Upper lobe of right lung (tissue), 1 donor: ENCODE measurements at regions not wholly inside any gene's neighbourhood (a gene's known extent, or its start where the extent isn't known, plus 50 kb on each side); places are given as distances from the start of the nearest gene placed in this dataset.

Experiments used
- ATAC-seq: fragments of 200-7000 bp; cut with Tn5 transposase; one replicate; pipeline ENCODE4 v1.9.1; 2020; ENCODE audit warnings: mild to moderate bottlenecking, moderate library complexity
- DNase-seq: peaks from one replicate; pipeline ENCODE4 v3.0.0-alpha.2; 2020
- H3K27ac ChIP-seq: fragments of 200-600 bp; one replicate; pipeline ENCODE4 v1.8.0; 2022
- H3K27me3 ChIP-seq: fragments of 200-600 bp; one replicate; pipeline ENCODE4 v1.8.0; 2022; ENCODE audit warnings: mild to moderate bottlenecking
- H3K36me3 ChIP-seq: fragments of 200-600 bp; one replicate; pipeline ENCODE4 v1.8.0; 2022
- H3K4me1 ChIP-seq: fragments of 200-600 bp; one replicate; pipeline ENCODE4 v1.8.0; 2022
- H3K4me3 ChIP-seq: fragments of 200-600 bp; one replicate; pipeline ENCODE4 v1.8.0; 2022; ENCODE audit warnings: mild to moderate bottlenecking
- H3K9me3 ChIP-seq: fragments of 200-600 bp; one replicate; pipeline ENCODE4 v1.8.0; 2022
- CTCF ChIP-seq: fragments of 200-600 bp; IDR thresholded peaks from one replicate; pipeline ENCODE4 v1.8.0; 2022; ENCODE audit warnings: antibody characterized with exemption
- intact Hi-C: fragments of 100-400 bp; cut with DNase I; formaldehyde crosslinking; loops from one replicate; pipeline ENCODE4 v1.11.0; 2022
- donor health status: DM: no; HTN: yes; CAD: no; lungs with severe emphysema.

DNA sequence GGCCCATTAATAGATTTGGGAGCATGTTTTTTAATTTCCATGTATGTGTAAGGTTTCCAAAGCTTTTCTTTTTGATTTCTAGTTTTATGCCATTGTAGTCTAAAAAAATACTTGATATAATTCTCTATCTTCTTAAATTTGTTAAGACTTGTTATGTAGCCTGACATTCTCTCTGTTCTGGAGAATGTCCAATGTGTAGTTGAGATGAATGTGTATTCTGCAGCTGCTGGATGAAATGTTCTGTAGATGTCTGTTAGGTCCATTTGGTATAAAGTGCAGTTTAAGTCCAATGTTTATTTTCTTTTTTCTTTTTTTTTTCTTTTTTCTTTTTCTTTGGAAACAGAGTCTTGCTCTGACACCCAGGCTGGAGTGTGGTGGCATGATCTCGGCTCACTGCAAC, 378.5 kb upstream of the MAD2L1 start:
- Histone ChIP-seq H3K36me3 (no peaks in the 10 kb centered on the region), H3K4me3 (no peak overlapping the region), H3K27me3 (no peaks in the 10 kb centered on the region), H3K9me3 (no peaks in the 10 kb centered on the region), H3K27ac (no peak overlapping the region), H3K4me1 (no peaks in the 10 kb centered on the region)
- no peak for ATAC-seq
- no peak for DNase-seq
- intact Hi-C loops = no loop called here
- TF ChIP-seq CTCF = no peak

- Histone ChIP-seq H3K4me1 (no peaks in the 10 kb centered on the region), H3K4me3 (no peak overlapping the region), H3K27me3 (no peaks in the 10 kb centered on the region), H3K27ac (no peak overlapping the region), H3K36me3 (no peaks in the 10 kb centered on the region), H3K9me3 (no peaks in the 10 kb centered on the region)
- DNase-seq (no peak), ATAC-seq (no peak)
- intact Hi-C loops = no loop called here
- TF ChIP-seq CTCF = no peak
Measured at GRCh38 chr4:120443116-120443515, 376.5 kb upstream of the MAD2L1 start.

GRCh38 chr4:120440730-120441129, 374.1 kb upstream of the MAD2L1 start:
- H3K27me3 ChIP-seq = no peaks in the 10 kb centered on the region
- DNase-seq (no peak), ATAC-seq (no peak)
- intact Hi-C loops = no loop called here
- H3K27ac ChIP-seq = no peak overlapping the region
- no peaks in the 10 kb centered on the region for H3K9me3 ChIP-seq
- H3K4me3 ChIP-seq = no peak overlapping the region
- no peaks in the 10 kb centered on the region for H3K4me1 ChIP-seq
- TF ChIP-seq CTCF = no peak
- H3K36me3 ChIP-seq = no peaks in the 10 kb centered on the region

- intact Hi-C loops = no loop called here
- Histone ChIP-seq H3K27me3 (no peaks in the 10 kb centered on the region), H3K36me3 (no peaks in the 10 kb centered on the region), H3K4me1 (no peaks in the 10 kb centered on the region), H3K27ac (no peak overlapping the region), H3K4me3 (no peak overlapping the region), H3K9me3 (no peaks in the 10 kb centered on the region)
- DNase-seq (no peak), ATAC-seq (no peak)
- TF ChIP-seq CTCF = no peak
Measured at GRCh38 chr4:120435179-120435578, 368.5 kb upstream of the MAD2L1 start.

DNA sequence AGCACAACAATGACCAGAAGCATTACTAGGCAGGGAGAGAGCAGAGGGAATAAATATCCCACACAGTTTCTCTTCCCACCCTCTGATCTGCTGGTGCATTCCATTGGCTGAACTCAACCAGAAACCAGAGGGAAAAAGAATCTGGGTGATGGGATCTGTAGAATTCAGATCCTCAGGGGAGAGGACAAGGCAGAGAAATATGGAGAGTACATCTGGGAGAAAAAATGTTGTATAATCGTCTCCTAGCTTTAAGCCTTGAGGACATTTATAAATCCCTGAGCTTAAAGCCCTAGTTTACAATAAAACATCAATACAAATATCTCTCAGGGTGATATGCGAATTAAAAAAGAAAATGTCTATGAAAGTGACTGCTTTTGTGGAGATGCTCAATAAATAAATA, 368.1 kb upstream of the MAD2L1 start:
- intact Hi-C loops = no loop called here
- no peaks in the 10 kb centered on the region for H3K9me3 ChIP-seq
- H3K36me3 ChIP-seq = no peaks in the 10 kb centered on the region
- H3K27me3 ChIP-seq = no peaks in the 10 kb centered on the region
- ATAC-seq (no peak), DNase-seq (no peak)
- H3K27ac ChIP-seq = no peak overlapping the region
- H3K4me1 ChIP-seq = no peaks in the 10 kb centered on the region
- H3K4me3 ChIP-seq = no peak overlapping the region
- no peak for TF ChIP-seq CTCF

- no peaks in the 10 kb centered on the region for H3K36me3 ChIP-seq
- no peak for ATAC-seq
Measured at GRCh38 chr4:120432301-120432860, 365.7 kb upstream of the MAD2L1 start.

More at GRCh38 chr4:120432301-120432860, 365.7 kb upstream of the MAD2L1 start:
- Histone ChIP-seq H3K4me1 (no peaks in the 10 kb centered on the region), H3K27ac (no peak overlapping the region), H3K27me3 (no peaks in the 10 kb centered on the region), H3K4me3 (no peak overlapping the region), H3K9me3 (no peaks in the 10 kb centered on the region)
- intact Hi-C loops = no loop called here
- DNase-seq = no peak
- TF ChIP-seq CTCF = no peak
